ENCODE measurements at regions not wholly inside any gene's neighbourhood (a gene's known extent, or its start where the extent isn't known, plus 50 kb on each side); places are given as distances from the start of the nearest gene placed in this dataset.

DNA sequence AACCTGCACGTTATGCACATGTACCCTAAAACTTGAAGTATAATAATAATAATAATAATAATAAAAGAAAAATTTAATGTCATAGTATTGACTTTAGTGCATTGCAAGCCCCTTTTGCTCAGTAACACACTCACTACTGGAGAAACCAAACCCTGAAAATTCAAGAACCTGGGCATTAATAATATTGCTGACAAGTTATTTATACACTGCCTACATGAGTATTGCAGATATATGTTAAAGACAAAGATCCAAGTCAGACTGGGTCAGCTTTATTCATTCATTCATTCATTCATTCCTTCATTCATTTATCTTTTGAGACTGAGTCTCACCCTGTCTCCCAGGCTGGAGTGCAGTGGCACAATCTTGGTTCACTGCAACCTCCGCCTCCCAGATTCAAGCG lies 1711.2 kb downstream of the TP53TG3F start:
- no peak for FAIRE-seq

- FAIRE-seq = no peak
Measured at GRCh38 chr16:35171106-35171505, 1711.7 kb downstream of the TP53TG3F start.

DNA sequence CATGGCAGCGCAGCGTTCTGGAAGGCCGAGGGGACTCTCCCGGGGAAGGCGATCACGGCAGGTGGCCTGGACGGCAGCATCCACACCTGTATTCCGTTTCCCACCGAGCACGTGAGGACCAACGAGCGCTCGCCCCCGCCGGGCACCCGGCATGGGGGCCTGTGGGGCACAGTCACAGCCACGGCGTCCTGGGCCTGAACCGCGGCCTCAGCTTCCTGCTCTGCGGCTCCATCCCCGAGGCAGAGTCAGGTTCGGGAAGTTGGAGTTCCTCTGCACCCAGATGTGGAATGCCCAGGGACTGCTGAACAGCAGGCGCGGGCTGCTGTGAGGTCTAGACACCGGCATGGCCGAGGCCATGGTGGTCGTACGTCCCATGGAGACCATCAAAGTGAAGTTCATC lies 1713.9 kb downstream of the TP53TG3F start:
- no peak for FAIRE-seq

- FAIRE-seq = no peak
Measured at GRCh38 chr16:35174016-35174415, 1714.6 kb downstream of the TP53TG3F start.

DNA sequence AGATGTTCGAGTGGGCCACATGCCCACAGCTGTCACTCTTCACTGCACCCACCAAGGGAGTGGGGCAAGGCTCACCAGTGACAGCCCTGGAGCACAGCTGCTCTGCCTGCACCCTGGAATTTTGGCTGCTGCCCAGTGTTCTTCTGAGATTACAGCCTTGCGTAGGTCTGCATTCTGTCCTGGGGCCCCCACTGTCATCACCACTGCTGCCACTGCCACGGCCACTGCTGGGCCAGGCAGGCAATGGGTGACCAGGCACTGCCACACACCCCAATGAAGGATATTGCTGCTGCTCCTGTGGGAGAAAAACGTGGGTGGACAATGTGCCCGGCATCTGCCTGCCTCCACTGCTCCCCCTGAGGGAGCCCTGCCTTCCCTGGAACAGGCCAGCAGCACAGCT lies 1717.0 kb downstream of the TP53TG3F start:
- FAIRE-seq = no peak

GRCh38 chr16:35177851-35178250 lies 1718.4 kb downstream of the TP53TG3F start:
- no peak for FAIRE-seq

DNA sequence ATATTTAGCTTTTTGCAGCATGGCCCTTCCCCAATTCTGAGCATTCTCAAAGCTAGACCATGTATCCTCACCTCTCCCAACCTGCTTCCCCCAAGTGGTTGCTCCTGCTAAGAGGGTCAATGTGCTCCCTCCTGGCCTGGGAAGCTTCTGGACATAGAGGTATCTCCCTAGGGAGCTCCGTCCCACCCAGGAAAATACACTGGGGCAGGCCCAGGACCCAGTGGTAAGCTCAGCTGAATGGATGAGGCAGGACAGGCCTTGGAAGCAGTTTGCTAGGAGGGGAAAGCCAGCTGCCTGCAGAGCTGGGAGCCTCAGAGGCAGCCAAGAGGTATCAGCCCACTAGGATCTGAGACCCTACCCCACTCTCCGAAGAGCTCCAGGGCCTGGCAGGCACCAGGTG lies 1721.6 kb downstream of the TP53TG3F start:
- FAIRE-seq = no peak

DNA sequence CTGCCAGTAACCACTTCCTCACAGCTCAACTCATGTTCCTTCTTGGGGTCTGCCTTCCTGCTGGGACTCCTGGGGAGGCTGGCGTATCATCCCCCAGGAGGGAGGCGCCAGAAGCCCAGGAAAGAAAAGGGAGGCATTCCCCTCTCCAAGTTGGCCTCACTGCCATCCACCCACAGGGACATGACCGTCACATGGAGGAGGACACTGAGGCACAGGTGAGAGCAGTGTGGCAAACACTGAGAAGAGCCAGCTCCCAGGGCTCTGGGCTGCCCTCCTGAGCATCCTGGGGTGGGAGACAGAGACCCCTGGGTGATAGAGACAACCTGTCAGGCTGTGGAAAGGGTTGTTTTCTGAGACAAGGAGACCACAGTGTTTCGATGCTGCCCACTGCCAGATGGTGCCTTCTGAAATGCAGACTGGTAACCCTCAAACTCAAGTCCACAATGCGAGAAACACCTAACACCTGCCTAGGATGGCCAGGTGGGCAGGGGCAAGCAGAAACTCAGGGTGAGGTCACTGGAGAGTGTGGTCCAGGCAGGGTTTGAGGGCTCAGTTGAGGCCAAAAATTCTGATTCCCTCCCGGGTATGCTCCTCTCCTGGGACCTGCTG lies 1722.1 kb downstream of the TP53TG3F start:
- no peak for FAIRE-seq

- no peak for FAIRE-seq
Measured at GRCh38 chr16:35182043-35182677, 1722.7 kb downstream of the TP53TG3F start.

GRCh38 chr16:35182943-35183550 lies 1723.6 kb downstream of the TP53TG3F start:
- FAIRE-seq = no peak

DNA sequence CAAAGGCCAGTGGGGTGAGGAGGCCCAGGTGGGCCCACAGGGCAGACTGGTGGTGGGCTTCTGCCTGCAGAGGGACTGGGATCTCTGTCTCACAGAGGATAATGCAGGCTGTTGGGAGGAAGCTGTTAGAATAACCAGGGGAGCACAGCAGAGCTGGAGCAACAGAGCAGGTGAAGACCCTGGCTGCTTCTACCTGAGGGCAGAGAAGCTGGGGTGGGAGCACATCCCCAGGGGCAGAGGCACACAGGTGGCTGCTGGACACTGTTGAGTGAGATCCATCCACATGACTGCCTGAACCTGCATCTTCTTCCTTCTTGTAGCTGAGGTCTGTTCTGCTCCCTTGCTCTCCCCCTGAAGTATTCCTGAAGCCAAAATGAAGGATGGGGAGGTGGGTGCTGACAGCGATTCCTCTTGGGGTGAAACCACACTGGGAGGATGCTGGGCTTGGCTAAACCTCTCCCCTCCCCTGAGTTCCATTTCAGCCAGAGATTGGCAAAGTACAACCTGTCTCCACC lies 1725.0 kb downstream of the TP53TG3F start:
- no peak for FAIRE-seq

DNA sequence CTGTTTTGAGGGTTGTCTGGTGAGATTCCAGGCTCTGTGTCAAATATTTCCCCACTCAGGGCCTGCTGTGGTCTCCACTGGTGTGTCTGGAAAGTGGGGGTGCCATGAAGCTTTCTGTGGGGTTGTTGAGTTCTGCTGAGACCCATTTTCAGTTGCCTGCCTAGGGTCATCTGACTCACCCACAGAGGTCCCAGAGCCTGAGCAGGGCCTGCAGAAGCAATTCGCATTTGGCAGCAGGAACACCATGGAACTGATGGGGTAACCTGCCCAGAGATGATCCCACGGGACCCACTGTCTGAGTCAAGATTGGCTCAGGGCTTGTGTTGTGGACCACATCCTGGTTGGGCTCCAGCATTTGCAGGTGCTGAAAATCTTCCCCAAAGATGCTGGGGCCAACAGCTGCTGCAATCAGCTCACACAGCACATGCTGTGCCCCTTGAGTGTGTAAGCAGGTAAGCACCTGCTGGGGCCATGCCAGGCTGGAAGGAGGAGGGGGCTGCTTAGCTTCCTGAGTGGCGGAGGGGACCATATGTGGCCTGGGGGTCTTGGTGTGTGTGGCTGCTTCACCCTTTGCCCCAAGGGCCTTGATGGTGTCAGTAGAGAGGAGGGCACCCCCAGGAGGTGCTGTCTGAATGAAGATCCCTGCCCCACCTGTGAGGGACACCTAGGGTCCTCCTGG lies 1726.1 kb downstream of the TP53TG3F start:
- FAIRE-seq = no peak

GRCh38 chr16:35186045-35186759 lies 1726.8 kb downstream of the TP53TG3F start:
- FAIRE-seq = no peak

GRCh38 chr16:35187665-35188225 lies 1728.3 kb downstream of the TP53TG3F start:
- FAIRE-seq = no peak

GRCh38 chr16:35188288-35189155 lies 1729.1 kb downstream of the TP53TG3F start:
- FAIRE-seq = no peak

- FAIRE-seq = no peak
Measured at GRCh38 chr16:35192993-35193392, 1733.6 kb downstream of the TP53TG3F start.

DNA sequence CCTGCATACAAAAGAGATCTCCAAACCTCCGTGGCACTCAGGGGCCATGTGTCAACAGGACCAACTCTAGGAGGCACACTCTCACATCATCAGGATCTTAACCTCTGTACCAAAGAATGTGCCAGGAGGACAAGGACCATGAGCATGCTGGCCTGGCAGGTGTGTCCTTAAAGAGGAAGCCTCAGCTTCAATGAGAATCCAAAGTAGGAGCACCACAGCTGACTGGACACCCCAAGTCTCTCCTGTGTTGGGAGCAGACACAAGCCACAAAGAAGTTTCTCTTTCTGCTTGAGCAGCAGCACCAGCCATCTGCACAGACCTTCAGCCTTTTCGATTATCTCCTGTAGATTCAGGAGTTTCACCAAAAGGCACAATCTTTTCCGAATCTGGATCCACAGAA lies 1734.5 kb downstream of the TP53TG3F start:
- no peak for FAIRE-seq

DNA sequence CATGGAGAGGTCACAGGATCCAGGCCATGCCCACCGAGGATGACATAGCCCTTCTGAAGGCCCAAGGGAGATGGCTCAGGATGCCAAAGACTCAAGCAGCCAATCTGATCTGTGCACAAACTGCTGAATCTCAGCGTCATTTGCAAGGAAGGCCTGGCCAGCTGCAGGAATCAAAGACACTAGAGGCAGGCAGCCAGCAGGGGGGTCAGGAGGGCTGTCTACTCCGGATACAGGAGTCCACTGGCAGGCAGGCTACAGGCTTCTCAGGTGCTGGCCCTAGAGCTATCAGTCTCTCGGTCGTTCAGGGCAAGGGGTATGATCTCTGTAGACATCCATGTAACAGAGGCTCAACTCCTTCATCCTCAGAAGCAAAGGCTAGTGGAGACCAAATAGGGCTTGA lies 1735.3 kb downstream of the TP53TG3F start:
- FAIRE-seq = no peak

DNA sequence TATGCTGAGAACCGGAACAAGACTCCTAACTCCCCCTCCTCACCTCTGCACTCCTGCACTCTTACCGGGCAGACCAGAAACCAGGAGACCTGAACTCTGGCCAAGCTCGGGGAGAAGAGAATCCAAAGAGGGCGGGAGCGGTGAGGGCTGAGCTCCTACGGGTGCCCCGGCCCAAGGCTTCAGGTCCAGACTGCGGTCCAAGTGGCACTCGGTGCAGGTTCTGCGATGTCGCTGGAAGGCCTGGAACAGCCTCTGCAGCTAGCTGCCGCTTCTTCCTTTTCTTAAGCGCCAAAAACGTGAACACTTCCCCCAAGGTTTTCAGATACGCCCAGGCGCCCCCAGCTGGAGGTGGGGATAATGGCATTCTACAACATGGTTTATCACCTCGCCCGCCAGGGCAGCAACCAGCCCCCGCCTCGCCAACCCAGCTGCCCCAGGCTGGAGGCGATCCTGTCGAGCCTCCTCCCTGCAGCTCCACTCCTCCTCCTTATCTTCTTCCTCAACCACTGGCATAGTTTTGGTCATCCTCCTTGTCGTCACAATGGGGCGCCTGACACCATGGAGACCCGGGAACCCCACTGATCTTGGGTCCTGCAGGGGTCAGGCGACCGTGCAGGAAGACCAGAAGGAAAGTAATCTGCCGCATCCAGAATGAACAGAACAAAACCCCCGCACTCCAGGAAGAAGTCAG lies 1735.9 kb downstream of the TP53TG3F start:
- no peak for FAIRE-seq

GRCh38 chr16:35195864-35196216 lies 1736.4 kb downstream of the TP53TG3F start:
- no peak for FAIRE-seq

GRCh38 chr16:35196313-35196712 lies 1736.9 kb downstream of the TP53TG3F start:
- FAIRE-seq = no peak

All from G401.6 (cell line).